H1 (cell line): ENCODE measurements at regions not wholly inside any gene's neighbourhood (a gene's known extent, or its start where the extent isn't known, plus 50 kb on each side); places are given as distances from the start of the nearest gene placed in this dataset.

Experiments used
- CTCF ChIA-PET: fragments of 300-600 bp; sonication (Branson Sonifier 250); formaldehyde crosslinking; loops from one replicate; lab custom pipeline; 2021; ENCODE audit not compliant: partially characterized antibody; lab: Charles Lee
- POLR2A ChIA-PET: fragments of 300-600 bp; sonication (Branson Sonifier 250); formaldehyde crosslinking; loops from one replicate; lab custom pipeline; 2021; ENCODE audit warnings: inconsistent platforms; ENCODE audit not compliant: partially characterized antibody; lab: Charles Lee
- DNase-seq, 2 experiments: peaks; one replicate each; pipeline versions ENCODE4 v3.0.0 to v3.0.0-alpha.2; 2010 to 2022; ENCODE audit warnings: low spot score in 2 of 2, low read depth in 1 of 2, mixed read lengths in 1 of 2
- FAIRE-seq: peaks from 2 replicates; lab custom pipeline; 2011; peaks lifted over from hg19 to GRCh38; lab: Jason Lieb, UNC
- H2AFZ ChIP-seq: 2 replicates; pipeline ENCODE4 v1.8.1; 2012; ENCODE audit warnings: low read length, inconsistent platforms
- H2AK5ac ChIP-seq: 2 replicates; pipeline ENCODE4 v1.6.1; 2013; ENCODE audit warnings: low read depth, low read length
- H2BK120ac ChIP-seq: replicated peaks from 2 replicates; pipeline ENCODE3; 2013; ENCODE audit warnings: low read depth, low read length, inconsistent platforms
- H2BK12ac ChIP-seq: 2 replicates; pipeline ENCODE4 v1.6.1; 2013; ENCODE audit warnings: low read depth, low read length
- H2BK15ac ChIP-seq: 2 replicates; pipeline ENCODE4 v1.6.1; 2013; ENCODE audit warnings: low read length
- H2BK20ac ChIP-seq: 2 replicates; pipeline ENCODE4 v1.6.1; 2013; ENCODE audit warnings: low read length
- H2BK5ac ChIP-seq: 2 replicates; pipeline ENCODE4 v1.6.1; 2013; ENCODE audit warnings: low read depth, low read length
- H3K14ac ChIP-seq: 2 replicates; pipeline ENCODE4 v1.6.1; 2013; ENCODE audit warnings: inconsistent platforms; ENCODE audit not compliant: insufficient read length
- H3K18ac ChIP-seq: 2 replicates; pipeline ENCODE4 v1.6.1; 2013; ENCODE audit warnings: low read length; ENCODE audit errors: extremely low read depth
- H3K23ac ChIP-seq: 2 replicates; pipeline ENCODE4 v1.6.1; 2013; ENCODE audit warnings: inconsistent platforms; ENCODE audit not compliant: insufficient read length
- H3K23me2 ChIP-seq: 2 replicates; pipeline ENCODE4 v1.6.1; 2013; ENCODE audit warnings: low read depth, low read length
- H3K27ac ChIP-seq: 2 replicates; pipeline ENCODE4 v1.6.1; 2011; ENCODE audit warnings: low read depth, low read length, inconsistent platforms
- H3K27me3 ChIP-seq, 4 experiments: replicated peaks in 1 of 4; 1 replicate in 1 of 4; 2 replicates in 3 of 4; pipeline versions ENCODE4 v1.6.1 to v1.8.1; 2011 to 2013; ENCODE audit warnings: low read length in 3 of 4, mild to moderate bottlenecking in 3 of 4, inconsistent platforms in 2 of 4, mixed read lengths in 2 of 4, moderate library complexity in 1 of 4; ENCODE audit not compliant: control insufficient read depth in 3 of 4, insufficient read depth in 3 of 4; ENCODE audit errors: extremely low read depth in 1 of 4
- H3K36me3 ChIP-seq, 4 experiments: 2 replicates each; pipeline versions ENCODE4 v1.6.1 to v1.8.1; 2011 to 2013; ENCODE audit warnings: mild to moderate bottlenecking in 4 of 4, low read length in 3 of 4, moderate library complexity in 2 of 4, control low read depth in 1 of 4, inconsistent platforms in 1 of 4; ENCODE audit not compliant: insufficient read depth in 4 of 4, control insufficient read depth in 2 of 4
- H3K4ac ChIP-seq: replicated peaks from 2 replicates; pipeline ENCODE3; 2013; ENCODE audit warnings: low read length, low read depth, mixed read lengths, inconsistent platforms; ENCODE audit not compliant: insufficient read length
- H3K4me1 ChIP-seq, 4 experiments: replicated peaks in 1 of 4; 1 replicate in 1 of 4; 2 replicates in 3 of 4; pipeline versions ENCODE4 v1.6.1 to v1.8.1; 2011 to 2013; ENCODE audit warnings: low read length in 3 of 4, inconsistent platforms in 2 of 4, mixed read lengths in 1 of 4; ENCODE audit not compliant: insufficient read depth in 4 of 4, control insufficient read depth in 3 of 4
- H3K4me2 ChIP-seq, 2 experiments: 2 replicates each; pipeline versions ENCODE4 v1.6.1 to v1.8.1; 2011 to 2013; ENCODE audit warnings: low read depth in 2 of 2, low read length in 2 of 2, control low read depth in 1 of 2, inconsistent platforms in 1 of 2, mild to moderate bottlenecking in 1 of 2; ENCODE audit not compliant: insufficient read depth in 1 of 2
- H3K4me3 ChIP-seq, 4 experiments: fragments of 200-600, 300-600 bp in 1 of 4; sonication (generic), shearing (Covaris generic), sonication (Bioruptor Twin) in 1 of 4; 2 replicates each; pipeline versions ENCODE4 v1.5.1 to v1.8.1; 2011 to 2016; ENCODE audit warnings: low read length in 4 of 4, low read depth in 3 of 4, control low read depth in 2 of 4, inconsistent platforms in 2 of 4, mild to moderate bottlenecking in 2 of 4, mixed read lengths in 1 of 4, moderate library complexity in 1 of 4; ENCODE audit not compliant: insufficient read depth in 2 of 4; ENCODE audit errors: extremely low read depth in 1 of 4
- H3K56ac ChIP-seq: replicated peaks from 2 replicates; pipeline ENCODE3; 2013; ENCODE audit warnings: low read depth, mild to moderate bottlenecking, mixed read lengths, low read length, inconsistent platforms; ENCODE audit not compliant: insufficient read length
- H3K79me1 ChIP-seq: 2 replicates; pipeline ENCODE4 v1.6.1; 2013; ENCODE audit warnings: low read depth, low read length, control low read depth
- H3K79me2 ChIP-seq, 2 experiments: 2 replicates each; pipeline versions ENCODE4 v1.6.1 to v1.8.1; 2012 to 2013; ENCODE audit warnings: low read length in 2 of 2, mild to moderate bottlenecking in 2 of 2, inconsistent platforms in 1 of 2; ENCODE audit not compliant: insufficient read depth in 2 of 2, control insufficient read depth in 1 of 2
- H3K9ac ChIP-seq, 4 experiments: replicated peaks in 1 of 4; 1 replicate in 1 of 4; 2 replicates in 3 of 4; pipeline versions ENCODE4 v1.6.1 to v1.8.1; 2011 to 2013; ENCODE audit warnings: low read depth in 3 of 4, low read length in 3 of 4, control low read depth in 2 of 4, mild to moderate bottlenecking in 2 of 4, moderate library complexity in 2 of 4, inconsistent platforms in 1 of 4; ENCODE audit errors: extremely low read depth in 1 of 4
- H3K9me3 ChIP-seq, 2 experiments: 2 replicates each; pipeline versions ENCODE4 v1.6.1 to v1.8.1; 2012 to 2013; ENCODE audit warnings: mild to moderate bottlenecking in 2 of 2, moderate library complexity in 2 of 2, control low read depth in 1 of 2, inconsistent platforms in 1 of 2, low read depth in 1 of 2, low read length in 1 of 2, mixed read lengths in 1 of 2; ENCODE audit not compliant: insufficient read depth in 2 of 2
- H4K20me1 ChIP-seq, 2 experiments: replicated peaks in 1 of 2; 2 replicates each; pipeline versions ENCODE3 to v1.8.1; 2011 to 2013; ENCODE audit warnings: inconsistent platforms in 2 of 2, low read length in 2 of 2, mild to moderate bottlenecking in 1 of 2; ENCODE audit not compliant: insufficient read depth in 2 of 2, control insufficient read depth in 1 of 2
- H4K5ac ChIP-seq: 2 replicates; pipeline ENCODE4 v1.6.1; 2013; ENCODE audit warnings: low read length, low read depth, mixed read lengths, inconsistent platforms; ENCODE audit not compliant: insufficient read length
- H4K8ac ChIP-seq: 2 replicates; pipeline ENCODE4 v1.8.0; 2013; ENCODE audit warnings: mild to moderate bottlenecking, moderate library complexity, low read length, inconsistent platforms; ENCODE audit not compliant: insufficient read depth; ENCODE audit errors: extremely low read depth
- H4K91ac ChIP-seq: replicated peaks from 2 replicates; pipeline ENCODE3; 2013; ENCODE audit warnings: low read length, mixed read lengths, inconsistent platforms; ENCODE audit not compliant: insufficient read length
- YY1 ChIP-seq: IDR thresholded peaks from 2 replicates; pipeline ENCODE4 v1.6.1; 2011; ENCODE audit warnings: low read depth, mild to moderate bottlenecking, low read length
- WGBS, 2 experiments: shearing (Covaris generic) in 1 of 2; methylation state at CpG; one replicate each; pipeline versions ENCODE4 v1.1.6 to v1.1.7; 2013 to 2015; ENCODE audit warnings: low lambda C conversion rate in 2 of 2, mixed read lengths in 2 of 2, inconsistent platforms in 1 of 2, low coverage in 1 of 2, missing lambda C conversion rate in 1 of 2; ENCODE audit not compliant: insufficient replicate concordance in 2 of 2, insufficient coverage in 1 of 2, insufficient read length in 1 of 2; ENCODE audit errors: extremely low coverage in 1 of 2, missing lambda C conversion rate in 1 of 2; 5-methylcytosine and 5-hydroxymethylcytosine counted together

GRCh38 chr15:36178303-36178633 is 401.2 kb upstream of the CDIN1 start:
- ChIA-PET POLR2A (no interaction called here), CTCF (no interaction called here)
- no peak overlapping the region for H4K91ac ChIP-seq
- H3K9ac ChIP-seq = no peak overlapping the region
- H2AFZ ChIP-seq = no peak overlapping the region
- H2AK5ac ChIP-seq = no peak overlapping the region
- no peak overlapping the region for H3K56ac ChIP-seq
- WGBS, 2 experiments = 90% methylated on average over 2 of the region's 2 CpGs; no CpG with 5 or more reads in 1 of the 2 experiments
- no peak overlapping the region for H2BK15ac ChIP-seq
- no peak overlapping the region for H3K14ac ChIP-seq
- no peaks in the 10 kb centered on the region for H4K20me1 ChIP-seq
- FAIRE-seq (no peak), DNase-seq (no peak)
- no peak overlapping the region for H3K4me2 ChIP-seq
- H3K23ac ChIP-seq = no peak overlapping the region
- H3K27ac ChIP-seq = no peak overlapping the region
- no peak overlapping the region for H3K4me3 ChIP-seq
- no peaks in the 10 kb centered on the region for H3K79me1 ChIP-seq
- H3K18ac ChIP-seq = no peak overlapping the region
- no peak overlapping the region for H4K8ac ChIP-seq
- H3K23me2 ChIP-seq = no peaks in the 10 kb centered on the region
- TF ChIP-seq YY1 = no peak
- no peaks in the 10 kb centered on the region for H3K9me3 ChIP-seq
- H2BK20ac ChIP-seq = no peak overlapping the region
- no peaks in the 10 kb centered on the region for H3K36me3 ChIP-seq
- no peaks in the 10 kb centered on the region for H3K27me3 ChIP-seq
- H2BK5ac ChIP-seq = no peak overlapping the region
- no peaks in the 10 kb centered on the region for H3K4me1 ChIP-seq
- no peak overlapping the region for H2BK120ac ChIP-seq
- H4K5ac ChIP-seq = no peak overlapping the region
- H3K79me2 ChIP-seq = no peaks in the 10 kb centered on the region
- H3K4ac ChIP-seq = no peak overlapping the region
- no peak overlapping the region for H2BK12ac ChIP-seq
